HCT116 (cell line): ENCODE measurements at regions not wholly inside any gene's neighbourhood (a gene's known extent, or its start where the extent isn't known, plus 50 kb on each side); places are given as distances from the start of the nearest gene placed in this dataset.

Experiments
- ATAC-seq: fragments of 200-7000 bp; cut with Tn5 transposase; 2 replicates; pipeline ENCODE4 v1.9.1; 2020; ENCODE audit warnings: mild to moderate bottlenecking, moderate library complexity
- BruUV-seq: library from RNA; stranded (reverse); fragments of 400-500 nt; replicated peaks from 2 replicates; lab custom pipeline; 2021; lab: Mats Ljungman, UMichigan
- CTCF ChIA-PET: fragments of 300-600 bp; sonication (Branson Sonifier 250); formaldehyde crosslinking; loops from one replicate; lab custom pipeline; 2021; ENCODE audit warnings: antibody characterized with exemption; lab: Charles Lee
- POLR2A ChIA-PET: fragments of 300-600, 350-600 bp; sonication (Branson Sonifier 250); formaldehyde crosslinking; loops from one replicate; lab custom pipeline; 2021; ENCODE audit warnings: antibody characterized with exemption; lab: Charles Lee
- RAD21 ChIA-PET, 2 experiments: fragments of 300-600 bp; sonication (Branson Sonifier 250); formaldehyde crosslinking; loops; one replicate each; lab custom pipeline; 2023; ENCODE audit warnings: low total read pairs in 2 of 2; ENCODE audit not compliant: uncharacterized antibody in 2 of 2, unreplicated experiment in 2 of 2, low non-redundant PET in 1 of 2; lab: Charles Lee
- DNase-seq: peaks from one replicate; pipeline ENCODE4 v3.0.0-alpha.2; 2010; ENCODE audit warnings: low read depth, low spot score
- H2AFZ ChIP-seq: fragments of 200-600 bp; shearing (Covaris generic), sonication (generic); 2 replicates; pipeline ENCODE4 v1.6.1; 2017; ENCODE audit warnings: low read depth, mixed run types, mixed read lengths, antibody characterized with exemption, low read length; ENCODE audit not compliant: poor library complexity, severe bottlenecking
- H3K27ac ChIP-seq: 2 replicates; pipeline ENCODE4 v1.5.1; 2012; ENCODE audit warnings: low read depth, low read length
- H3K27me3 ChIP-seq: fragments of 200-600 bp; sonication (generic); 2 replicates; pipeline ENCODE4 v1.6.1; 2016; ENCODE audit warnings: mixed run types, low read length, mixed read lengths; ENCODE audit not compliant: insufficient read depth
- H3K36me3 ChIP-seq, 2 experiments: fragments of 200-500 bp in 1 of 2; fragments of 200-600 bp in 1 of 2; sonication (Bioruptor generic) in 1 of 2; sonication (generic) in 1 of 2; 2 replicates each; pipeline versions ENCODE4 v1.5.1 to v1.6.1; 2014 to 2016; ENCODE audit warnings: low read length in 2 of 2, inconsistent platforms in 1 of 2, mixed read lengths in 1 of 2, mixed run types in 1 of 2; ENCODE audit not compliant: insufficient read depth in 2 of 2, control insufficient read depth in 1 of 2
- H3K4me1 ChIP-seq, 2 experiments: fragments of 200-600 bp in 1 of 2; sonication (generic) in 1 of 2; 2 replicates each; pipeline versions ENCODE4 v1.5.1 to v1.6.1; 2012 to 2017; ENCODE audit warnings: low read length in 2 of 2, inconsistent platforms in 1 of 2, mild to moderate bottlenecking in 1 of 2, mixed read lengths in 1 of 2, mixed run types in 1 of 2, moderate library complexity in 1 of 2; ENCODE audit not compliant: insufficient read depth in 2 of 2, control insufficient read depth in 1 of 2
- H3K4me2 ChIP-seq: fragments of 200-600 bp; sonication (generic); 2 replicates; pipeline ENCODE4 v1.6.1; 2017; ENCODE audit warnings: mixed run types, low read length, mixed read lengths
- H3K4me3 ChIP-seq, 2 experiments: fragments of 200-600 bp in 1 of 2; sonication (generic) in 1 of 2; replicated peaks in 1 of 2; 2 replicates each; pipeline ENCODE4 v1.5.1; 2011 to 2016; ENCODE audit warnings: low read length in 2 of 2, control low read depth in 1 of 2, low read depth in 1 of 2, mild to moderate bottlenecking in 1 of 2, mixed read lengths in 1 of 2, mixed run types in 1 of 2
- H3K79me2 ChIP-seq: fragments of 200-600 bp; sonication (generic); 2 replicates; pipeline ENCODE4 v1.6.1; 2017; ENCODE audit warnings: mild to moderate bottlenecking, mixed run types, low read length, moderate library complexity, mixed read lengths; ENCODE audit not compliant: insufficient read depth
- H3K9ac ChIP-seq: fragments of 200-600 bp; sonication (generic); 2 replicates; pipeline ENCODE4 v1.6.1; 2016; ENCODE audit warnings: low read length, mixed read lengths
- H3K9me2 ChIP-seq: fragments of 200-600 bp; sonication (generic), shearing (Covaris generic); 2 replicates; pipeline ENCODE4 v1.6.1; 2017; ENCODE audit warnings: mixed run types, mild to moderate bottlenecking, moderate library complexity; ENCODE audit not compliant: insufficient read depth
- H3K9me3 ChIP-seq, 2 experiments: fragments of 200-500 bp in 1 of 2; fragments of 200-600 bp in 1 of 2; sonication (Bioruptor generic) in 1 of 2; sonication (generic) in 1 of 2; 2 replicates each; pipeline ENCODE4 v1.6.1; 2014 to 2017; ENCODE audit warnings: low read length in 2 of 2, mixed read lengths in 2 of 2, inconsistent platforms in 1 of 2, low read depth in 1 of 2, mild to moderate bottlenecking in 1 of 2, mixed run types in 1 of 2, moderate library complexity in 1 of 2; ENCODE audit not compliant: control insufficient read depth in 1 of 2, insufficient read depth in 1 of 2
- H4K20me1 ChIP-seq: fragments of 200-600 bp; sonication (generic), shearing (Covaris generic); 2 replicates; pipeline ENCODE4 v1.6.1; 2017; ENCODE audit warnings: mixed run types, mild to moderate bottlenecking, moderate library complexity; ENCODE audit not compliant: insufficient read depth
- CBX3 ChIP-seq: IDR thresholded peaks from 2 replicates; pipeline ENCODE4 v1.6.1; 2012; ENCODE audit warnings: low read depth
- EGR1 ChIP-seq: IDR thresholded peaks from 2 replicates; pipeline ENCODE4 v1.6.1; 2012; ENCODE audit warnings: low read depth
- ELF1 ChIP-seq: IDR thresholded peaks from 2 replicates; pipeline ENCODE4 v1.6.1; 2012; ENCODE audit warnings: low read depth, borderline replicate concordance
- FOSL1 ChIP-seq: IDR thresholded peaks from 2 replicates; pipeline ENCODE4 v1.6.1; 2012; ENCODE audit warnings: low read depth
- POLR2A ChIP-seq: IDR thresholded peaks from 2 replicates; pipeline ENCODE4 v1.7.0; 2011; ENCODE audit warnings: borderline replicate concordance; ENCODE audit not compliant: insufficient read depth, insufficient read length; ENCODE audit errors: extremely low read depth
- POLR2AphosphoS5 ChIP-seq: IDR thresholded peaks from 2 replicates; pipeline ENCODE4 v1.6.1; 2011; ENCODE audit warnings: mild to moderate bottlenecking, low read depth, low read length, moderate library complexity
- RAD21 ChIP-seq: IDR thresholded peaks from 2 replicates; pipeline ENCODE4 v1.6.1; 2012; ENCODE audit warnings: low read depth, mild to moderate bottlenecking
- SP1 ChIP-seq: IDR thresholded peaks from 2 replicates; pipeline ENCODE4 v1.6.1; 2012; ENCODE audit warnings: low read depth
- SRF ChIP-seq: IDR thresholded peaks from 2 replicates; pipeline ENCODE4 v1.6.1; 2012; ENCODE audit warnings: low read depth
- TCF7L2 ChIP-seq: IDR thresholded peaks from 2 replicates; pipeline ENCODE4 v1.7.0; 2011; ENCODE audit warnings: borderline replicate concordance, inconsistent platforms; ENCODE audit not compliant: insufficient read depth, insufficient read length; ENCODE audit errors: extremely low read depth
- ZFX ChIP-seq: fragments of 450-650 bp; IDR thresholded peaks from 2 replicates; pipeline ENCODE4 v1.6.1; 2017
- intact Hi-C: fragments of 100-400 bp; cut with micrococcal nuclease; formaldehyde crosslinking; loops from 2 replicates; pipeline ENCODE4 v1.10.0; 2022
- TF ChIP-seq, protein P1 (sequence below): IDR thresholded peaks from 2 replicates; pipeline ENCODE4 v1.6.1; 2012
- TF ChIP-seq, protein P2 (sequence below): IDR thresholded peaks from 2 replicates; pipeline ENCODE4 v1.6.1; 2011; ENCODE audit warnings: mild to moderate bottlenecking, low read length, moderate library complexity; ENCODE audit not compliant: insufficient replicate concordance; ENCODE audit errors: extremely low read depth
- TF ChIP-seq, protein P3 (sequence below): IDR thresholded peaks from 2 replicates; pipeline ENCODE4 v1.6.1; 2012

DNA sequence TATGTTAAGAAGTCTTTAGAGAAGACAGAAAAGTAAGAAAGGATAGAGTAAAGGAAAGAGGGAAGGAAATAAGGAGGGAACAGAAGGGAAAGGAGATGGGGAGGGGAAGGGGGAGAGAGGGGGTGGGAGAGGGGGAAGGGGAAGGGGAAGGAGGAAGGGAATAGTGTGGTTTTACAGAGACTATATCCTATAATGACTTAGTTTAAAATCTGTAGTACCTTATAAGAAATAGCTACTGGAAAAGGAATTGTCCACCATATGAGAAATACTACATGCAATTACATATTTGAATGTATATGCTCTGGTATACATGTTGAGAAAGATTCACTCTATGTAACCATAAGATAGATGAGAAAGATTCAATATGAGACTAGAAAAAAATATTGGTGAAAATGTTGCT lies 1042.3 kb downstream of the BRINP3 start:
- no peak overlapping the region for H3K4me2 ChIP-seq
- H3K36me3 ChIP-seq, result no peaks in the 10 kb centered on the region
- H3K27me3 ChIP-seq, result no peaks in the 10 kb centered on the region
- TF ChIP-seq, protein P1, sequence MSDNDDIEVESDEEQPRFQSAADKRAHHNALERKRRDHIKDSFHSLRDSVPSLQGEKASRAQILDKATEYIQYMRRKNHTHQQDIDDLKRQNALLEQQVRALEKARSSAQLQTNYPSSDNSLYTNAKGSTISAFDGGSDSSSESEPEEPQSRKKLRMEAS, result no peak
- TF ChIP-seq, protein P2, sequence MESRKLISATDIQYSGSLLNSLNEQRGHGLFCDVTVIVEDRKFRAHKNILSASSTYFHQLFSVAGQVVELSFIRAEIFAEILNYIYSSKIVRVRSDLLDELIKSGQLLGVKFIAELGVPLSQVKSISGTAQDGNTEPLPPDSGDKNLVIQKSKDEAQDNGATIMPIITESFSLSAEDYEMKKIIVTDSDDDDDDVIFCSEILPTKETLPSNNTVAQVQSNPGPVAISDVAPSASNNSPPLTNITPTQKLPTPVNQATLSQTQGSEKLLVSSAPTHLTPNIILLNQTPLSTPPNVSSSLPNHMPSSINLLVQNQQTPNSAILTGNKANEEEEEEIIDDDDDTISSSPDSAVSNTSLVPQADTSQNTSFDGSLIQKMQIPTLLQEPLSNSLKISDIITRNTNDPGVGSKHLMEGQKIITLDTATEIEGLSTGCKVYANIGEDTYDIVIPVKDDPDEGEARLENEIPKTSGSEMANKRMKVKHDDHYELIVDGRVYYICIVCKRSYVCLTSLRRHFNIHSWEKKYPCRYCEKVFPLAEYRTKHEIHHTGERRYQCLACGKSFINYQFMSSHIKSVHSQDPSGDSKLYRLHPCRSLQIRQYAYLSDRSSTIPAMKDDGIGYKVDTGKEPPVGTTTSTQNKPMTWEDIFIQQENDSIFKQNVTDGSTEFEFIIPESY, result no peak
- H3K4me1 ChIP-seq, result no peaks in the 10 kb centered on the region
- POLR2A ChIA-PET, result no interaction called here
- DNase-seq (no peak), ATAC-seq (no peak)
- no TSS peak for BruUV-seq
- intact Hi-C loops, result no loop called here
- H3K9me3 ChIP-seq, result no peaks in the 10 kb centered on the region
- no peaks in the 10 kb centered on the region for H3K9me2 ChIP-seq
- H3K9ac ChIP-seq, result no peak overlapping the region
- H3K4me3 ChIP-seq, result no peak overlapping the region
- no peaks in the 10 kb centered on the region for H3K79me2 ChIP-seq
- H3K27ac ChIP-seq, result no peak overlapping the region
- no peaks in the 10 kb centered on the region for H4K20me1 ChIP-seq
- CTCF ChIA-PET, result no interaction called here
- no peak overlapping the region for H2AFZ ChIP-seq
- RAD21 ChIA-PET, result no interaction called here

DNA sequence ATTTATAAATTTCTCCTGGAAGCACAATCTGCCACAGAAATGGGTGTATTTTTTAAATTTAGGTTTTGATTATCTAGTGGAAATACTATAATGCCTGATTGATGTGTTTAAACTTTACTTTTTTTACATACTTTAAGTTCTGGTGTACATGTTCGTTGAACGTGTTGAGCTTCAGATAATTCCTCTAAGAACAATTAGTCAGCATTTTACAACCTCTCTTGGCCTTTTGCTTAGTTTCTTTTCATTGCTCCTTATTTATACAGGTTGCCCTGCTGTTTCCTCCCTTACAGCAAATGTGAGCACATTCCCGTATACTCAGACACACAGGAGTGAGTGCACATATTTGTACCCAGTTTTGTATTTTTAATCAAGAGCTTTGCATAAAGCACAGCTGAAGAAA lies 1038.9 kb downstream of the BRINP3 start:
- Histone ChIP-seq H3K4me2 (no peak overlapping the region), H3K9ac (no peak overlapping the region), H4K20me1 (no peaks in the 10 kb centered on the region), H3K36me3 (no peaks in the 10 kb centered on the region), H2AFZ (no peak overlapping the region), H3K4me3 (no peak overlapping the region), H3K9me2 (no peaks in the 10 kb centered on the region), H3K79me2 (no peaks in the 10 kb centered on the region), H3K9me3 (no peaks in the 10 kb centered on the region), H3K27ac (no peak overlapping the region), H3K27me3 (no peaks in the 10 kb centered on the region), H3K4me1 (no peaks in the 10 kb centered on the region)
- DNase-seq, result no peak
- POLR2A ChIA-PET, result no interaction called here
- no TSS peak for BruUV-seq
- CTCF ChIA-PET, result no interaction called here
- ATAC-seq, result no peak
- intact Hi-C loops, result no loop called here
- RAD21 ChIA-PET, result no interaction called here
- TF ChIP-seq ELF1 (no peak), ZFX (no peak), SP1 (no peak), FOSL1 (no peak), RAD21 (no peak), POLR2A (no peak), CBX3 (no peak), POLR2AphosphoS5 (no peak), EGR1 (no peak), SRF (no peak), TCF7L2 (no peak)
- TF ChIP-seq, protein P3, sequence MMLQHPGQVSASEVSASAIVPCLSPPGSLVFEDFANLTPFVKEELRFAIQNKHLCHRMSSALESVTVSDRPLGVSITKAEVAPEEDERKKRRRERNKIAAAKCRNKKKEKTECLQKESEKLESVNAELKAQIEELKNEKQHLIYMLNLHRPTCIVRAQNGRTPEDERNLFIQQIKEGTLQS, result no peak
- TF ChIP-seq, protein P2, result no peak
- TF ChIP-seq, protein P1, result no peak
